ENCODE measurements at regions not wholly inside any gene's neighbourhood (a gene's known extent, or its start where the extent isn't known, plus 50 kb on each side); places are given as distances from the start of the nearest gene placed in this dataset.

DNA sequence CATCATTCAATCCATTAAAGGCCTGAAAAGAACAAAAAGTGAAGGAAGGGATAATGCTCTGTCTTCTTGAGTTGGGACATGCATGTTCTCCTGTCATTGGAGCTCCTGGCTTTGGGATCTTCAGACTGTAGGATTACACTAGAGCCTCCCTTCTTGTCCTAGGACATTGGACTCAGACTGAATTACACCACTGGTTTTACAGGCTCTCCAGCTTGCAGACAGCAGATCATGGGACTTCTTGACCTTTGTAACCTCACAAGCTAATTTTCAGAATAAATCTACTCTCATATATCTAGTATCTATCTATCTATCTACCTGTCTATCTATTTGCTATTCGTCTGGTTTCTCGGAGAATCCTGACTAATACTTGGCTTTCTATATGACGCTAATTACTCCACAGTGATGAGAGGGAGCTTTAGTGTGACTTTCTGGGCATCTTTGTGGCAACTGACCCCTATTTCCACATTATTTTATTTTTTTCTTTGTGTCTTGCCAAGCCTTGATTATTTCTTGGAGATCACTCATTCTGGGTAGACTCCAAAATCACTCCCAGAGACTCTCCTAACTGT, 151.9 kb upstream of the ZNF184 start:
- Histone ChIP-seq H3K27ac (no peak overlapping the region), H3K9me3 (no peaks in the 10 kb centered on the region), H3K36me3 (no peaks in the 10 kb centered on the region), H3K4me3 (no peak overlapping the region), H3K4me1 (ENCODE audit: control insufficient read depth in 1 of 2, low read depth in 2 of 2) (no peaks in the 10 kb centered on the region), H3K27me3 (replicated peaks; ENCODE audit: insufficient read depth) (peaks cover 8% of the 10 kb centered on the region)
- no peak for TF ChIP-seq CTCF (IDR thresholded peaks at IDR 0.05)
- DNase-seq (ENCODE audit: low spot score) (no peak), ATAC-seq (ENCODE audit: insufficient number of reproducible peaks, low FRiP score, low read depth) (no peak)

DNA sequence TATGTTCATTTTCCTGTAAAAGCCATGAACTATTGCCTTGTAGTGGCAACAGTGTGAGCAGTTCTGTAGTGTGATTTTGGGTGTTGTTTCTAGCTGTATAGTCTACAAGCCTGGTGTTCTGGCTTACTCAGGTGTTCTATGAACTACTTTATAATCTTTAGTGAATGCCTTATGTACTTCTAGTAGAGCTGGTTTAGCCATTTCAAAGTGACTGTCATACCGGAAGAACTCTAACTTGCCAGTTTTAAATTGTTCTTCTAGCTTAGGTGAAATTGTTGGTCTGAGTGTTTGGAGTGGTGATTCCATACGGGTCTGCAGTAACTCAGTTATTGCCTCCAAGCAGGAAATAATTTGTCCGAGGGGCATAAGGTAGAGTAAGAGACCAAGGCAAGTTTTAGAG, 150.2 kb upstream of the ZNF184 start:
- DNase-seq (ENCODE audit: low spot score) (no peak), ATAC-seq (ENCODE audit: insufficient number of reproducible peaks, low FRiP score, low read depth) (no peak)
- H3K4me1 ChIP-seq (ENCODE audit: control insufficient read depth in 1 of 2, low read depth in 2 of 2) = peaks cover under 1% of the 10 kb centered on the region in 2 donors
- no peaks in the 10 kb centered on the region for H3K9me3 ChIP-seq
- no peak overlapping the region for H3K27ac ChIP-seq
- H3K4me3 ChIP-seq = no peak overlapping the region
- TF ChIP-seq CTCF (IDR thresholded peaks at IDR 0.05) = no peak
- no peaks in the 10 kb centered on the region for H3K27me3 ChIP-seq (replicated peaks; ENCODE audit: insufficient read depth)
- no peaks in the 10 kb centered on the region for H3K36me3 ChIP-seq

DNA sequence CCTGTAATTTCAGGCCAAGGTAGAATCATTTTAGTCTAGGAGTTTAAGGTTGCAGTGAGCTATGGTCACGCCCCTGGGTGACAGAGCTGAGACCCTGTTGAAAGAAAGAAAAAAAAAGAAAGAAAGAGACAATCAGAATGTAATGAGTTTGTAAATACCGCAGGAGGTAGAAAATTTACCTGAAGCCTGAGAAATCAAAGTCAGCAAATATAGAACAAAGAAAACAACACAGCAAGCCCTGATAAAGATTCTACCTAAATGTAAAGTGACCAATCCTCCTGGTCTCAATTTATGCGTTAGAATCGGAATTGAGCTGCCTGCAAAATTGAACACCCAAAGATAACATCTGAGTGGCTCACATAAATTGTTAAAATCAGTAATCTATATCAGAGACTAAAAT, 146.5 kb upstream of the ZNF184 start:
- H3K27me3 ChIP-seq (replicated peaks; ENCODE audit: insufficient read depth) = peaks cover 5% of the 10 kb centered on the region
- no peaks in the 10 kb centered on the region for H3K36me3 ChIP-seq
- TF ChIP-seq CTCF (IDR thresholded peaks at IDR 0.05) = no peak
- H3K9me3 ChIP-seq = no peaks in the 10 kb centered on the region
- no peak overlapping the region for H3K27ac ChIP-seq
- no peak overlapping the region for H3K4me3 ChIP-seq
- DNase-seq (ENCODE audit: low spot score) (no peak), ATAC-seq (ENCODE audit: insufficient number of reproducible peaks, low FRiP score, low read depth) (no peak)
- peaks cover 6 to 12% of the 10 kb centered on the region in 2 donors for H3K4me1 ChIP-seq (ENCODE audit: control insufficient read depth in 1 of 2, low read depth in 2 of 2)

DNA sequence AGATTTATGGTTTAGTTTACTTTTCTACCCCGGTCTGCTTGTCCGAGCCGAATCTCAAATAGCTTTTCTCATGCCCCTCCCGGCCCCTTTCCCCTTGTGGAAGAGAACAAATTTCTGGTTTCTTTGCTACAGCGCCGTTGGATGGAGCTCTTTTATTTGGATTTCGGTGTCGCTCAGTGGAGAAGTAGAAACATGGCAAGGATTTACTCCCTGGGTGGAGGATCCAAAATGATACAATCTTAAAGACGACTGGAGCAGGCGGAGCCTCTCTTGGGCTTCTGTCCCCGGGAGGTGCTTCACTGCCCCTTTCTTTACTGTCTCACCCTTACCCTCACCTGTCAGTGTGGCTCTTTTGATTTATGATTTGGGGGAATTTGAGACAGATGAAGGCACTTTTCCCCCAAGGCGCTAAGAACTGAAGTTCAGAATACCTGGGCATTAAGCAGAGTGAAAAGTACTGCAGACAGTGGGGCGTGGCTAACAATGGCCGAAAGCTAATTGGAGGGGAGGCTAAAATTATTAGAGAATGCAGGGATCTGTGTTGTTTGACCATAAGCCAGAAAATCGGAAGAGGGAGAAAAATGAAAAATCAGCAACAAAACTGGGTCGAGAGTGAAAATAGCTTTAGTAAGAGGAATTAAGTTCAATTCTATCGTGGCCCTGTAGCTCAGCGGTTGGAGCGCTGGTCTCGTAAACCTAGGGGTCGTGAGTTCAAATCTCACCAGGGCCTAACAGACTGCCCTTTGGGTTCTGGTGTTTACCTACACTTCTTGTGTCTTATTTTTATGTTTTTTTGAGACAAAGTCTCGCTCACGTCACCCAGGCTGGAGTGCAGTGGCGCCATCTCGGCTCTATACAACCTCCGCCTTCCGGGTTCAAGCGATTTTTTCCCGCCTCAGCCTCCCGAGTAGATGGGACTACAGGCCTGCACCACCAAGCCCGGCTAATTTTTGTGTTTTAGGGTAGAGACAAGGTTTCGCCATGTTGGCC, 145.1 kb upstream of the ZNF184 start:
- TF ChIP-seq CTCF (IDR thresholded peaks at IDR 0.05) = no peak
- peaks cover 5% of the 10 kb centered on the region for H3K27me3 ChIP-seq (replicated peaks; ENCODE audit: insufficient read depth)
- H3K4me3 ChIP-seq = peak overlapping the region; percentile 63
- no peaks in the 10 kb centered on the region for H3K36me3 ChIP-seq
- peaks cover 6 to 12% of the 10 kb centered on the region in 2 donors for H3K4me1 ChIP-seq (ENCODE audit: control insufficient read depth in 1 of 2, low read depth in 2 of 2)
- H3K27ac ChIP-seq = no peak overlapping the region
- H3K9me3 ChIP-seq = no peaks in the 10 kb centered on the region
- DNase-seq (ENCODE audit: low spot score) = no peak
- no peak for ATAC-seq (ENCODE audit: insufficient number of reproducible peaks, low FRiP score, low read depth)

DNA sequence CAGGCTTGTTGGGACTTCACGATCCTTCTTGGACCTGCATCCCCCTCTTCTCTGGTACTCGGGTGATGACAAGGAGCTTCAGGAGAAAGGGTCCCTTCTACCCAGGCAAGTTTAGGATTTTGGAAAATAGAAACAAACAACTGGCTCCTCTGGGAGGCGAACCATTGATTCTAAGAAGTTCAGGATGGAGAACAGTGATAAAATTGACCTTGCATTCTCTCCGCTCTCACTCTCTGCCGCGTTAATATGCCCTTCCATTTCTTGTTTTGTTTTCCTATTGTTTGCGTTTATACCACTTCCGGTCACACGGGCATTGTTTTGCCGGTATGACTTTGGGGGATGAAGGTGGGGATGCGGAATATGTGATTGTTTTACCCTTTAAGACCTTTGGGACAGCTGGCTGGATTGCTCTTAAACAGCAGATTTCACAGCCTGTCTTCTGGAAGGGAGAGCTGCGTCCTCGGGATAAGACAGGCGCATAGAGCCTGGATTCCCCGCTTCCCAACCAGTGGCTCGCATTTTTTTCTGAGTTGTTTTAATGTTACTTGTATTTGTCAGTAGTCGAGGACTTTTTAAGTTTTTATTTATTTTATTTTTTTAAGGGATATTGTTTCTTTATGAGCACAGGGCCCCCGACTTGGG, 144.3 kb upstream of the ZNF184 start:
- TF ChIP-seq CTCF (IDR thresholded peaks at IDR 0.05) = no peak
- DNase-seq (ENCODE audit: low spot score) (no peak), ATAC-seq (ENCODE audit: insufficient number of reproducible peaks, low FRiP score, low read depth) (no peak)
- Histone ChIP-seq H3K4me3 (peak overlapping the region; percentile 63), H3K27ac (no peak overlapping the region), H3K9me3 (no peaks in the 10 kb centered on the region), H3K27me3 (replicated peaks; ENCODE audit: insufficient read depth) (peaks cover 5% of the 10 kb centered on the region), H3K36me3 (no peaks in the 10 kb centered on the region), H3K4me1 (ENCODE audit: control insufficient read depth in 1 of 2, low read depth in 2 of 2) (peaks cover 6 to 12% of the 10 kb centered on the region in 2 donors)
